ENCODE measurements at regions not wholly inside any gene's neighbourhood (a gene's known extent, or its start where the extent isn't known, plus 50 kb on each side); places are given as distances from the start of the nearest gene placed in this dataset.

DNA sequence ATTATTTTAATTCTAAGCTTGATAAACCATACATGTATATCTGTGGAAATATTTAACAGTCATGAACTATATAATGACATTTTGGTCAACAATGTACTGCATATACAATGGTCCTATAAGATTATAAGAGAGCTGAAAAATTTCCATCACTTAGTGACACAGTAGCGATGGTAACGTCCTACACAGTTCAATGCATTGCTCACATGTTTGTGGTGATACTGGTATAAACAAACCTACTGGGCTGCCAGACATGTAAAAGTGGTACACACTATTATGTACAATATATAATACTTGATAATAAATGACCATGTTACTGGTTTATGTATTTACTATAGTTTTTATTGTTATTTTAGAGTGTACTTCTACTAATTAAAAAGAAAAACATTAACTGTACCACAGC, 841.9 kb downstream of the LTN1 start:
- TF ChIP-seq, protein P1, sequence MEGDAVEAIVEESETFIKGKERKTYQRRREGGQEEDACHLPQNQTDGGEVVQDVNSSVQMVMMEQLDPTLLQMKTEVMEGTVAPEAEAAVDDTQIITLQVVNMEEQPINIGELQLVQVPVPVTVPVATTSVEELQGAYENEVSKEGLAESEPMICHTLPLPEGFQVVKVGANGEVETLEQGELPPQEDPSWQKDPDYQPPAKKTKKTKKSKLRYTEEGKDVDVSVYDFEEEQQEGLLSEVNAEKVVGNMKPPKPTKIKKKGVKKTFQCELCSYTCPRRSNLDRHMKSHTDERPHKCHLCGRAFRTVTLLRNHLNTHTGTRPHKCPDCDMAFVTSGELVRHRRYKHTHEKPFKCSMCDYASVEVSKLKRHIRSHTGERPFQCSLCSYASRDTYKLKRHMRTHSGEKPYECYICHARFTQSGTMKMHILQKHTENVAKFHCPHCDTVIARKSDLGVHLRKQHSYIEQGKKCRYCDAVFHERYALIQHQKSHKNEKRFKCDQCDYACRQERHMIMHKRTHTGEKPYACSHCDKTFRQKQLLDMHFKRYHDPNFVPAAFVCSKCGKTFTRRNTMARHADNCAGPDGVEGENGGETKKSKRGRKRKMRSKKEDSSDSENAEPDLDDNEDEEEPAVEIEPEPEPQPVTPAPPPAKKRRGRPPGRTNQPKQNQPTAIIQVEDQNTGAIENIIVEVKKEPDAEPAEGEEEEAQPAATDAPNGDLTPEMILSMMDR (conservative IDR thresholded peaks at IDR 0.05; ENCODE audit: low read length) = no peak
- TF ChIP-seq EZH2phosphoT487 (IDR thresholded peaks at IDR 0.05; ENCODE audit: borderline replicate concordance) = no peak

All from Loucy (cell line).